ENCODE measurements at regions not wholly inside any gene's neighbourhood (a gene's known extent, or its start where the extent isn't known, plus 50 kb on each side); places are given as distances from the start of the nearest gene placed in this dataset.

DNA sequence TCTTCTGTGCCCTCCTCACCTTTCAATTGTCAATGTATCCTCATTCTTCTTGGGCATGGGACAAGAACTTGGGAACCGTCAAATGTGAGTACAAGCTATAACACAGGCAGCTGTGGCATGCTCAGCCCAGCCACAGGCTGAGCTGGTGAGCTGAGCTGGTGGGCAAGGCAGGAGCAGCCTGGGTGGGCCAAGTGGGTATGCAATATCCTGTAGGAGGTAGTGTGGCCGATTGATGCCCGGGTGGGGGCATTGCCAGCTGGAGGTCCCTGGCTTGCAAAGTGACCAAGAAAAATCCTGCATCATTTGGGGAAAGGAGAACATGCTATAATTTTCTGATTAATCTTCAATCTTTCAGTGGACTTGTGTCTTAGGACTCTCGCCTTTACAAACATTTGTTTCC lies 507.2 kb upstream of the SLC10A2 start:
- H3K27ac ChIP-seq (ENCODE audit: low read length), result no peak overlapping the region
- no peaks in the 10 kb centered on the region for H3K79me2 ChIP-seq (ENCODE audit: low read length)
- H3K9me3 ChIP-seq (ENCODE audit: low read length), result peaks cover 19% of the 10 kb centered on the region
- no peak for DNase-seq
- no peak overlapping the region for H3K9ac ChIP-seq (ENCODE audit: low read length)
- no peaks in the 10 kb centered on the region for H3K36me3 ChIP-seq (ENCODE audit: insufficient read depth, low read length)
- no peaks in the 10 kb centered on the region for H3K9me2 ChIP-seq (replicated peaks; ENCODE audit: insufficient read depth, low read length)
- no peak overlapping the region for H3K4me2 ChIP-seq (ENCODE audit: low read depth, low read length, poor library complexity, severe bottlenecking)
- no peak overlapping the region for H2AFZ ChIP-seq (ENCODE audit: low read length)
- no peaks in the 10 kb centered on the region for H3K4me1 ChIP-seq (ENCODE audit: low read length)
- no peaks in the 10 kb centered on the region for H4K20me1 ChIP-seq (ENCODE audit: insufficient read depth, low read depth, low read length)
- H3K27me3 ChIP-seq (ENCODE audit: low read length), result no peaks in the 10 kb centered on the region
- H3K4me3 ChIP-seq (ENCODE audit: low read length), result no peak overlapping the region

DNA sequence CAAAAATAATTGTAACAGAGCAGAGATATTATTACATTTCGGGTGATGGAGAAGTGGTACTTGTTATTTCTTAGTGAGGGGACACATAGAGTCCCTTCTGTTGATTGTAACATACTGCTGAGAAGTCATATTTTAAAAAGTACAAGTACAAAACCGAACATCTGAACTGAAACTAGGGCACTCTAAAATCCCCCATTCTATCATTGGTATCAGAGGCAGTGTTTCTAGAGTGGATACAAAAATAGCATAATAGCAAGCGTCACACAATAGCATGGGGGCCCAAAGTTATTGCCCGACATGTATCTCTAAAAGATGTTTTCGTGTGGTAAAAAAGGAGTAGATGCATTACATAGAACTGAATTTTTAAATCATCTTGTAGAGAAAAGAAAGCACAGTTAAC lies 502.1 kb upstream of the SLC10A2 start:
- Histone ChIP-seq H4K20me1 (ENCODE audit: insufficient read depth, low read depth, low read length) (no peaks in the 10 kb centered on the region), H3K79me2 (ENCODE audit: low read length) (no peaks in the 10 kb centered on the region), H3K9me3 (ENCODE audit: low read length) (peaks cover 32% of the 10 kb centered on the region), H3K27me3 (ENCODE audit: low read length) (no peaks in the 10 kb centered on the region), H3K4me2 (ENCODE audit: low read depth, low read length, poor library complexity, severe bottlenecking) (no peak overlapping the region), H3K4me1 (ENCODE audit: low read length) (no peaks in the 10 kb centered on the region), H2AFZ (ENCODE audit: low read length) (no peak overlapping the region), H3K9ac (ENCODE audit: low read length) (no peak overlapping the region), H3K36me3 (ENCODE audit: insufficient read depth, low read length) (no peaks in the 10 kb centered on the region), H3K4me3 (ENCODE audit: low read length) (no peak overlapping the region), H3K9me2 (replicated peaks; ENCODE audit: insufficient read depth, low read length) (no peaks in the 10 kb centered on the region), H3K27ac (ENCODE audit: low read length) (no peak overlapping the region)
- no peak for DNase-seq

DNA sequence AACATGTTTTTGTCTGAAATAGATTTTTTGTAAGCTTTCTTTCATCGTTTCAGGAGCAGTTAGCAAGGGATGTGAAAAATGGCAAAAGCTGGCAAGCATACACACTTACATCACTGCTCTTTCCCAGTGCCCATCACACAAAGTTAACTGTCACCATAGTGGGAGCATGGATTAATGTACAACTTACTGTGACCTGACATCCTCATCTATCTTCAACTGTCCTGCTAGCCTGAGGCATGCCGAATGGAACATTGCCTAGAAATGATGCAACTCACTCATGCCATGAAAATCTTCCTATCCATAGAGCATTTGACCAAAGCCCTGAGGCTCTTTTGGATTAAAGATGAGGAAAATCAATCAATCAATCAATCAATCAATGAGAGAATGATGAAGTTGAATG lies 491.7 kb upstream of the SLC10A2 start:
- Histone ChIP-seq H3K79me2 (ENCODE audit: low read length) (no peaks in the 10 kb centered on the region), H3K27me3 (ENCODE audit: low read length) (no peaks in the 10 kb centered on the region), H3K27ac (ENCODE audit: low read length) (no peak overlapping the region), H3K9me2 (replicated peaks; ENCODE audit: insufficient read depth, low read length) (no peaks in the 10 kb centered on the region), H3K9me3 (ENCODE audit: low read length) (peaks cover 30% of the 10 kb centered on the region), H3K4me2 (ENCODE audit: low read depth, low read length, poor library complexity, severe bottlenecking) (no peak overlapping the region), H3K4me1 (ENCODE audit: low read length) (no peaks in the 10 kb centered on the region), H4K20me1 (ENCODE audit: insufficient read depth, low read depth, low read length) (no peaks in the 10 kb centered on the region), H3K4me3 (ENCODE audit: low read length) (no peak overlapping the region), H3K9ac (ENCODE audit: low read length) (no peak overlapping the region), H3K36me3 (ENCODE audit: insufficient read depth, low read length) (no peaks in the 10 kb centered on the region), H2AFZ (ENCODE audit: low read length) (no peak overlapping the region)
- DNase-seq, result no peak

DNA sequence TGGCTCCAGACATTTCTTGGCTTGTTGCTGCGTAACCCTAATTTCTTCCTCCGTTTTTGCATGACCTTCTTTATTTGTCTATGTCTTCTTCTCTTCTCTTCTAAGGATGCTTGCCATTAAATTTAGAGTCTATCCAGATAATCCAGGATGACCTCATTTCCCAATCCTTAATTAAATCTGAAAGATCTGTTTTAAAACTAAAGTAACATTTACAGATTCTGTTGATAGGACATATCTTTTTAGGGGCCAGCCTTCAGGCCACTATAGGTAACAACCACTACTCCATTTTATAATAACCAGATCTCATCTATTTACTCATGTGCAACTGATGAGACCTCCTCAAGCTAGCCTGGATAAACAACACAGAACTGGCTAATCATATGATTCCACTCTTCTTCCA lies 490.5 kb upstream of the SLC10A2 start:
- no peak overlapping the region for H2AFZ ChIP-seq (ENCODE audit: low read length)
- no peaks in the 10 kb centered on the region for H3K27me3 ChIP-seq (ENCODE audit: low read length)
- H3K4me1 ChIP-seq (ENCODE audit: low read length), result no peaks in the 10 kb centered on the region
- no peak overlapping the region for H3K9ac ChIP-seq (ENCODE audit: low read length)
- no peaks in the 10 kb centered on the region for H4K20me1 ChIP-seq (ENCODE audit: insufficient read depth, low read depth, low read length)
- no peak overlapping the region for H3K27ac ChIP-seq (ENCODE audit: low read length)
- H3K36me3 ChIP-seq (ENCODE audit: insufficient read depth, low read length), result no peaks in the 10 kb centered on the region
- H3K79me2 ChIP-seq (ENCODE audit: low read length), result no peaks in the 10 kb centered on the region
- H3K9me3 ChIP-seq (ENCODE audit: low read length), result peaks cover 25% of the 10 kb centered on the region
- H3K9me2 ChIP-seq (replicated peaks; ENCODE audit: insufficient read depth, low read length), result no peaks in the 10 kb centered on the region
- no peak overlapping the region for H3K4me3 ChIP-seq (ENCODE audit: low read length)
- DNase-seq, result no peak
- no peak overlapping the region for H3K4me2 ChIP-seq (ENCODE audit: low read depth, low read length, poor library complexity, severe bottlenecking)

DNA sequence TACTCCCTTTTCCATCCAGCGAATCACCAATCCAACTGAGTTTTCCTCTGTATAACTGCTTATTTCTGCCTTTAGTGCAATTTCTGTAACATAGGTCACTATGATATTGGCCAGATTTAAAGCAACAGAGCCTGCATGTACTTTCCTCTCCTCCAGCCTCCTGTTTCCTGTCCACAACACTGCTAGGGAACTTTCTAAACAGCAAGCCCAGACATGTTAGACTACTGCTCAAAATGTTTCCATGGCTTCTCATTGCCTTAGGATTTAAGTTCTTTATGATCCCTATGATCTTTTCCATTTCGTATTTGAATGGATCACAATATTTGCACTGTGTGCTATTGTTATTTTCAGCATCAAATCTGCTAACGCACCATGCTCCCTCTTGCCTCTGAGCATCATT lies 481.7 kb upstream of the SLC10A2 start:
- no peak for DNase-seq
- no peaks in the 10 kb centered on the region for H3K9me2 ChIP-seq (replicated peaks; ENCODE audit: insufficient read depth, low read length)
- H3K79me2 ChIP-seq (ENCODE audit: low read length), result no peaks in the 10 kb centered on the region
- H3K27ac ChIP-seq (ENCODE audit: low read length), result no peak overlapping the region
- H3K9ac ChIP-seq (ENCODE audit: low read length), result no peak overlapping the region
- H3K4me1 ChIP-seq (ENCODE audit: low read length), result no peaks in the 10 kb centered on the region
- H3K4me3 ChIP-seq (ENCODE audit: low read length), result no peak overlapping the region
- no peaks in the 10 kb centered on the region for H3K27me3 ChIP-seq (ENCODE audit: low read length)
- no peaks in the 10 kb centered on the region for H3K36me3 ChIP-seq (ENCODE audit: insufficient read depth, low read length)
- H4K20me1 ChIP-seq (ENCODE audit: insufficient read depth, low read depth, low read length), result no peaks in the 10 kb centered on the region
- no peak overlapping the region for H3K4me2 ChIP-seq (ENCODE audit: low read depth, low read length, poor library complexity, severe bottlenecking)
- peaks cover 25% of the 10 kb centered on the region for H3K9me3 ChIP-seq (ENCODE audit: low read length)
- H2AFZ ChIP-seq (ENCODE audit: low read length), result no peak overlapping the region

DNA sequence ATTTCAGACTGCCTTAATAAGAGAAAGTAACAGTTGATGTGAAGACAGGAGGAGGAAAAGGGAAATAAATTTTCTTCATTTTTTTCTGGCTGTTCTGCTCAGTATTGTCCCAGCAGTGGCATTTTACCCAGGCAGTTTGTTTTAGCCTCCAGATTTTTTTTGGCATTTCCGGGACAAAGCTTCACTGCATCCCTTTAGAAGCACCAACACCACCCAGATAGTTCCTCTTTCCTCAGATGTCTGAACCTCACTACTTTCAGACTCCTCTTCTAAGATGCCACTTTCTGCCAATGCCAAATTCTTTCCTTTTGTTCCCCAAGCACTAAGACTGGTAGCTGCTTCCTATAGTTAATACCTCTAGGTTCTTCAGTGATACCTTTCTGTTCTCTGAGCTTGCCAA lies 480.1 kb upstream of the SLC10A2 start:
- no peaks in the 10 kb centered on the region for H3K36me3 ChIP-seq (ENCODE audit: insufficient read depth, low read length)
- H4K20me1 ChIP-seq (ENCODE audit: insufficient read depth, low read depth, low read length), result no peaks in the 10 kb centered on the region
- DNase-seq, result no peak
- no peak overlapping the region for H2AFZ ChIP-seq (ENCODE audit: low read length)
- H3K9me2 ChIP-seq (replicated peaks; ENCODE audit: insufficient read depth, low read length), result no peaks in the 10 kb centered on the region
- peaks cover 25% of the 10 kb centered on the region for H3K9me3 ChIP-seq (ENCODE audit: low read length)
- H3K79me2 ChIP-seq (ENCODE audit: low read length), result no peaks in the 10 kb centered on the region
- H3K4me3 ChIP-seq (ENCODE audit: low read length), result no peak overlapping the region
- no peaks in the 10 kb centered on the region for H3K4me1 ChIP-seq (ENCODE audit: low read length)
- H3K9ac ChIP-seq (ENCODE audit: low read length), result no peak overlapping the region
- H3K27ac ChIP-seq (ENCODE audit: low read length), result no peak overlapping the region
- H3K4me2 ChIP-seq (ENCODE audit: low read depth, low read length, poor library complexity, severe bottlenecking), result no peak overlapping the region
- H3K27me3 ChIP-seq (ENCODE audit: low read length), result no peaks in the 10 kb centered on the region

DNA sequence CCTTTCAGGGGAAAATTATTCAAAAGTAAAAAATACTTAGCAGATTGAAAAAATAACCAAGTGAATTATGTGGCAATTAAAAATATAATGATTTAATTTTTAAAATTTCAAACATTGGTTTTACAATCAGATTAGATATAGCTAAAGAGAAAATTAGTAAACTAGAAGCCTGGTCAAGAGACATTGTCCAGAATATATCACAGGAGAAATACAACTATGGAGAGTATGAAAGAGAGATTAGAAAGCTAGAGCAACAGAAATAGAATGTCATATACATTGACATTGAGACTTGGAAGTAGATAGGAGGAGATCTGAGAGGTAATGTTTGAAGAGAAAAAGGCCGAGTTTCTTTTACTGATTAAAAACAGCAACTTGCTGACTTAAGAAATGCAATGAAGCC lies 476.4 kb upstream of the SLC10A2 start:
- Histone ChIP-seq H3K36me3 (ENCODE audit: insufficient read depth, low read length) (no peaks in the 10 kb centered on the region), H3K9me2 (replicated peaks; ENCODE audit: insufficient read depth, low read length) (no peaks in the 10 kb centered on the region), H4K20me1 (ENCODE audit: insufficient read depth, low read depth, low read length) (no peaks in the 10 kb centered on the region), H3K4me3 (ENCODE audit: low read length) (no peak overlapping the region), H3K9me3 (ENCODE audit: low read length) (peaks cover 26% of the 10 kb centered on the region), H3K4me2 (ENCODE audit: low read depth, low read length, poor library complexity, severe bottlenecking) (no peak overlapping the region), H2AFZ (ENCODE audit: low read length) (no peak overlapping the region), H3K9ac (ENCODE audit: low read length) (no peak overlapping the region), H3K27ac (ENCODE audit: low read length) (no peak overlapping the region), H3K4me1 (ENCODE audit: low read length) (no peaks in the 10 kb centered on the region), H3K79me2 (ENCODE audit: low read length) (no peaks in the 10 kb centered on the region), H3K27me3 (ENCODE audit: low read length) (no peaks in the 10 kb centered on the region)
- DNase-seq, result no peak

DNA sequence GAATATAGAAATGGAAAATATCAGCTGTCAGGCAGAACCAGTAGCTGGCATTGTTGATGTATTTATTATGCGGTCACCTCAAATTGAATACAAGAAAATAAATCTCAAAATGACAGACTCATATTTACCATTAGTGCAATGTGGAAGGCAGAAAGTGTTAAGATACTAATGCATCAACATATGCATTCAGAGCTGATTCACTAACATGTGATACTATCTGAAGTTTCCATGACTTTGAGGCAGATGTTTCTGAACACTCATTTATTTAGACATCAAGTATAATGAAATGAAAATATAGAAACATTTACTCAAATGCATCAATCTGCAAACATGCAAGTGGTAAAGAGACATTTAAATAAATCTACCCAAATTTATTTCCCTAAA lies 474.2 kb upstream of the SLC10A2 start:
- no peaks in the 10 kb centered on the region for H3K36me3 ChIP-seq (ENCODE audit: insufficient read depth, low read length)
- no peak overlapping the region for H2AFZ ChIP-seq (ENCODE audit: low read length)
- no peak for DNase-seq
- H3K4me3 ChIP-seq (ENCODE audit: low read length), result no peak overlapping the region
- no peaks in the 10 kb centered on the region for H3K4me1 ChIP-seq (ENCODE audit: low read length)
- no peaks in the 10 kb centered on the region for H3K9me2 ChIP-seq (replicated peaks; ENCODE audit: insufficient read depth, low read length)
- no peaks in the 10 kb centered on the region for H3K79me2 ChIP-seq (ENCODE audit: low read length)
- H3K9ac ChIP-seq (ENCODE audit: low read length), result no peak overlapping the region
- no peak overlapping the region for H3K4me2 ChIP-seq (ENCODE audit: low read depth, low read length, poor library complexity, severe bottlenecking)
- no peaks in the 10 kb centered on the region for H4K20me1 ChIP-seq (ENCODE audit: insufficient read depth, low read depth, low read length)
- H3K27ac ChIP-seq (ENCODE audit: low read length), result no peak overlapping the region
- peaks cover 22% of the 10 kb centered on the region for H3K9me3 ChIP-seq (ENCODE audit: low read length)
- H3K27me3 ChIP-seq (ENCODE audit: low read length), result no peaks in the 10 kb centered on the region

DNA sequence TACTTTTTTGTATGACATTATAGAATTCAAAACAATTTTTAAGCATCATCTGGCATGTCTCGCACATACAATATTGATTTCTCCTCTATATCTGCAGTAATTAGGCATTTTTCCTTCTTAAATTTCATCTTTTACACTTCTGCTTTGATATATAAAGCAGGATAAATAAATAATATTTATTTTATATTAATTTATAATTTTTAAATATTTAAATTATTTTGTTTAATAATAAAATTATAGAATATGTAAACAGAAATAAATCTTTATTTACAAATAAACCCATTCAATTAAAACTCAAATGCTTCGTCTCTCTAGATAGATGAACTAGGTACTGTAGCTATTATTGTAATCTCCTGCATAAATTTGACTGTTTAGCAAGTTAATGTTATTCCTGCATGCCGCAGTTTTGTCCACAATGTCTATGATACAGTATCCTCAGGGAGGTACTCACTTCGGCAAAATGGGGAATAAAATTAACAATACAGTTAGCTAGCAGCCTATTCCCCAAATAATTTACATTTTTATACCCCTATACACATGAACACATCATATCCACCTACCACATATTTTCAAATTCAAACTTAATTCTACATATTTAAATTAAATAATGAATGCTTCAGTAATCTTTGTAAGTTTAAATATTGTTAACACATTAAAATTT lies 473.6 kb upstream of the SLC10A2 start:
- H3K9me2 ChIP-seq (replicated peaks; ENCODE audit: insufficient read depth, low read length), result no peaks in the 10 kb centered on the region
- peaks cover 20% of the 10 kb centered on the region for H3K9me3 ChIP-seq (ENCODE audit: low read length)
- no peak overlapping the region for H3K4me3 ChIP-seq (ENCODE audit: low read length)
- H2AFZ ChIP-seq (ENCODE audit: low read length), result no peak overlapping the region
- no peaks in the 10 kb centered on the region for H3K36me3 ChIP-seq (ENCODE audit: insufficient read depth, low read length)
- no peaks in the 10 kb centered on the region for H4K20me1 ChIP-seq (ENCODE audit: insufficient read depth, low read depth, low read length)
- H3K27me3 ChIP-seq (ENCODE audit: low read length), result no peaks in the 10 kb centered on the region
- H3K27ac ChIP-seq (ENCODE audit: low read length), result no peak overlapping the region
- H3K79me2 ChIP-seq (ENCODE audit: low read length), result no peaks in the 10 kb centered on the region
- H3K9ac ChIP-seq (ENCODE audit: low read length), result no peak overlapping the region
- H3K4me2 ChIP-seq (ENCODE audit: low read depth, low read length, poor library complexity, severe bottlenecking), result no peak overlapping the region
- H3K4me1 ChIP-seq (ENCODE audit: low read length), result no peaks in the 10 kb centered on the region
- DNase-seq, result no peak
